ENCODE measurements at regions not wholly inside any gene's neighbourhood (a gene's known extent, or its start where the extent isn't known, plus 50 kb on each side); places are given as distances from the start of the nearest gene placed in this dataset.

GRCh38 chr6:164928728-164929407 is 380.5 kb downstream of the C6orf118 start:
- TF ChIP-seq POLR2AphosphoS5 (IDR thresholded peaks at IDR 0.05; ENCODE audit: borderline replicate concordance, low read depth, low read length) (no peak), EZH2 (IDR thresholded peaks at IDR 0.05) (no peak)
